HG03159 (cell line): ENCODE measurements at regions not wholly inside any gene's neighbourhood (a gene's known extent, or its start where the extent isn't known, plus 50 kb on each side); places are given as distances from the start of the nearest gene placed in this dataset.

Experiments used
- ATAC-seq: cut with Tn5 transposase; IDR thresholded peaks from one replicate; pipeline ENCODE4 v1.9.1; 2021; ENCODE audit warnings: mild to moderate bottlenecking, moderate library complexity; ENCODE audit not compliant: unreplicated experiment

DNA sequence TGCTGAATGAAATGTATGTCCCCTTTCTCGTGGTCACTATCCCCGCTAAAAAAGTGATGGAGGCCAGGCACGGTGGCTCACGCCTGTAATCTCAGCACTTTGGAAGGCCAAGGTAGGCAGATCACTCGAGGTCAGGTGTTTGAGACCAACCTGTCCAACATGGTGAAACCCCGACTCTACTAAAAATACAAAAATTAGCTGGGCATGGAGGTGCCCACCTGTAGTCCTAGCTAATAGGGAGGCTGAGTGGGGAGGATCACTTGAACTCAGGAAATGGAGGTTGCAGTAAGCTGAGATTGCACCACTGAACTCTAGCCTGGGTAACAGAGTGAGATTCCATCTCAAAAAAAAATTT, 91.4 kb upstream of the MKLN1 start:
- no peak for ATAC-seq

DNA sequence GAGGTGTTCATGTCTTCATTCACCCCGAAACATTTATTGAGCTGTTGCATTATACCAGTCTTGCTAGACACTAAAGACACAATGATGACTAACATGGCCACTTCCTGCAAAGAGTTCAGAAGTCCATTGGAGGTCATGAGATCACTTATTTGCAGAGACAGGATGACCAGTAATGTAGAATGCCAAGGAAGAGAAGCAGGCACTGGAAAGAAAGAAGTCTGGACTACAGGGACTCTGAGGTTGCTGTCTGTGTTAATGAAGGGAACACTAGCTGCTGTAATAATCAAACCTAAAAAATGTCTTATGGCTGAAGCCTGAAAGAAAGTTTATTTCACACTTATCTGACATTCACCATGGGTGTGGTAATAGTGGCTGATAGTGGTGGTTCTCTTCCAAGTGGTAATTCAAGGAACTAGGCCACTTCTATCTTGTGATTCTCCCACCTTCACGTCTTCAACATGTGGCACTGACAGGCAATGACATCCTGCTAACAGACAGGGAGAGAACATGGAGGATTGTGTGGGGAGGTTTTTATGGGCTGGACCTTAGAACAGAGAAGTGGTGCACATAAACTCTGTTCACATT, 89.2 kb upstream of the MKLN1 start:
- ATAC-seq = no peak

DNA sequence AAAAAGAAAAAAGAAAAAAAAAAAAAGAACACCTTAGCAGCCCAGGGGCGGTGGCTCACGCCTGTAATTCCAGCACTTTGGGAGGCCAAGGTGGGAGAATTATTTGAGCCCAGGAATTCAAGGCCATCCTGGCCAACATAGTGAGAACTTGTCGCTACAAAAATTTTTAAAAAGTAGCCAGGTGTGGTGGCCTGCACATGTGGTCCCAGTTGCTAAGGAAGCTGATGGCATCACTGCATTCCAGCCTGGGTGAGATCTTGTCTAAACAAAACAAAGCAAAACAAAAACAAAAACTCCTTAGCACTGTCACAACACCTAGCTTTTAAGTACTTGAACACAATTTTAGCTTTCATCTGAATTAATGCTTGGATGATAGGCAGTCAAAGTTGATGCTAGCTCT, 86.3 kb upstream of the MKLN1 start:
- ATAC-seq = no peak

DNA sequence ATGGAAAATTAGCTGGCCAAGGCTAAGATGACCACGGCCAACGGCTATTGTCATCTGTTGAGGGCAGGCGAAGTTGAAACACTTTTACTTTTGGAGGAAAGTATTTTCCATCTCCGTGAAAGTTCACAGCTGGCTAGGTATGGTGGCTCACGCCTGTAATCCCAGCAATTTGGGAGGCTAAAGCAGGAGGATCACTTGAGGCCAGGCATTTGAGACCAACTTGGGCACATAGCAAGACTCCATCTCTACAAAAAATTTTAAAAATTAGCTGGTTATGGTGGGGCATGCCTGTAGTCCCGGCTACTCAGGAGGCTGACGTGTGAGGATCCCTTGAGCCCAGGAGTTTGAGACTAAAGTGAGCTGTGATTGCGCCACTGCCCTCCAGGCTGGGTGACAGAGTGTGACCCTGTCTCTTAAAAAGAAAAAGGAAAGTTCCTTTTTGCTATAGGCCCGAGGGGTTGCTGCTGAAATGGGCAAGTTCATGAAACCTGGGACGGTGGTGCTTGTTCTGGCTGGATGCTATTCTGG, 85.5 kb upstream of the MKLN1 start:
- no peak for ATAC-seq

DNA sequence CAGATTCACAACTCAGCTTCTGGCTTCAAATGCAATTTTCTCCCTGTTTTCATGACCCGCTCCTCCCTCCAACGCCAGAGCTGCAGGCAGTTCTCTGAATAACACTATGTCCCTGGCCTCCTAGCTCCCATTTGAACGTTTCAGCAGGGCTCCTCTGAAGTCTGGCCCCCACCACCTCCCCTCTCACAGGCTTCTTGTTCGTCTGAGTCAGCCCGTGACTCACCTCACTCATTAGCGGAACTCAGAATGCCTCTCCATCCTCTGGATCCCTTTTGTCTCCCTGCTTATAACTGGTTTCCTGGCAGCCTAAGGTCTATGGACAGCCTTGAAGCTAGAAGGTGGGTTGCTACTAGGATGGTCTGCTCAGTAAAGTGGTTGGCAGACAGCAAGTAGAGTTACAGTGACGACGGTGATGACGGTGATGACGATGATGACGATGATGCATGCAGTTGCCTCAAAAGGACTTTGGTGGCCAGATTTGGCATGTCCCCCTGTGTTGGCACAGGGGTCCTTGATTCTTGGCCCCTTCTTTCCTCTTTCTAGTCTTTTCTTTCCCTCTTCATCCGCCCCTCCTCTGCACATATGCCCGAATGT, 83.3 kb upstream of the MKLN1 start:
- no peak for ATAC-seq

DNA sequence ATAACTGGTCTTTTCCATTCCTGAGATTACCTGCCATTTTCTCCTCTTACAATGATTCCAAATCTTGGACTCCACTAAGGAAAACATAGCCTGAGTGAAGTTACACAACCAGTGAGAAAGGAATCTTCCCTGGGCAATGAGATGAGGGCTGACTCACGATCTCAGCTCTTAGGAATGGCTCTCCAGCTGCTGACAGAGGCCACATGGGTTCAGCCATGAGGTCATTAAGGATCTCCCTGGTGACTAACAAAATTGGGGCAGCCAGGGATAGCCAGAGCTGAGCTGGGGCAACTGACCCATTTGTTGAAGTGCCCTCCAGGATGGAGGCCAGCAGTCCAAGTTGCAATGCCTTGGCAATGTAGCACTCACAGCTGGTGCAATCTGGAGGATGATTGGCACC, 78.7 kb upstream of the MKLN1 start:
- no peak for ATAC-seq

DNA sequence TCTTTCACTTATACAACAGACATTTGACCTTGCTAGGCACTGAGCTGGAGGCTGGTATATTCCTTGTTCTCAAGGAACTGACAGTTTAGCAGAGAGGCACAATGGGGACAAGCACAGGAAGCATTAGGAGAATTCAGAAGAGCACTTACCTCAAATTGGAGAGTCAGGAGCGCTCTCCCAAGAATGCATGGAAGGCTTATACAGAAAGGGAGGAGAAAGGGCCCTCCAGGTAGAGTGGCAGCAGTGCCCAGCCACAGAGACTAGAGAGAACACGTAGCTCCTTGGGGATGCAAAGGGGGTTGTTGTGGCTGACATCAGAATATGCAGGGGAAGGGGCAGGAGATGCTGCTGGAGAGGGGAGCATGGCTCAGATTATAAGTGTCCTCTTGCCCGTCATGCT, 78.2 kb upstream of the MKLN1 start:
- ATAC-seq = no peak

DNA sequence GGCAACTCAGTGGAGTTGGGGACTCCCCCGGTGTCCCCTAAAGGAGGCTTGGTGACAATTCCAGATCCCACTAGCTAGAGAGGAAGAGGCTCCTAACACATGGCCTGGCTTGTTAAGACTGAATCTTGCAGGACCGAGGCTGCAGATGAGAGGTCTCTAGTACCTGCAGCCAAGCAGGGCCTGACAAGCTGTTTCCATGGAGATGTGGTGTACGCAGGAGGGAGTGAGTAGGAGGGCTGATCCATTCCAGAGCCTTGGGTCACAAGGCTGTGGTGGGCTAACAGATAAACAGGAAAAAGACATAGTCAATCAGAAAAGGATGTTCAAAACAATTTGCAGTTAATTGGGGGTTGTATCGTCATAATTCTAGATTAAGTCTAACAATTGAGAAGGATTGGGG, 77.3 kb upstream of the MKLN1 start:
- ATAC-seq = no peak

DNA sequence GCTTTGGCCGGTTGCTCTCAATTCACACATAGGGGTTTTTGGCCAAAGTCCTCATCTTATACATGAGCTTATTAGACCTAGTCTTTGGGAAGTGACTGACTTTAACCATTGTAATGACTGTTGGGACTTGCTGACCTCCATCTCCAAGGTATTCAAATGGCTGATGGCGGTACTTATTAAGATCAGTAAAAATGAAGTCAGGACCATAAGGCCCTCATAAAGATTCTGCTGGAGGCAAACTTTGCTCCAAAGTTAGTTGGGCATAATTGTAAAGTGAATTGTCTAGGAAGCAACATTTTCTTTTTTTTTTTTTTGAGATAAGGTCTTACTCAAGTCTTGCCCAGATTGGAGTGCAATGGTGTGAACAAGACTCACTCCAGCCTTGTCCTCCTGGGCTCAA, 76.3 kb upstream of the MKLN1 start:
- ATAC-seq = no peak

DNA sequence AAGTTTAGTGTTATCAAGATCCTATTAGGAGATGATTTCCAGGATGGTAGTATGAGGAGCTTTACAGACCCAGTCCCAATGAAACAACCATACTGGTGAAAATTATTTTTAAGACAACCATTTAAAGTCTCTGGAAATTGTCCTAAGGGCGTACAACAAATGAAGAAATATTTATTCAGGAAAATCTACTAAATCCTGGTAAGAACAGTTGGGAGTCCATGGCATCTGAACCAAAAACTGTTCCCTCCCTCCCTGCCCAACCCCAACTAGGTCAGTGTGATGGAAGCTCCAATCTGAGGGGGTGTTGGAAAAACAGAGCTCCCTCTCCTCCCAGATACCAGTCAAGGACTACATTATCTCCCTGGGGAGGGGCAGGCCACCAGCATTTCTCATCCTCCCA, 74.7 kb upstream of the MKLN1 start:
- ATAC-seq = no peak

DNA sequence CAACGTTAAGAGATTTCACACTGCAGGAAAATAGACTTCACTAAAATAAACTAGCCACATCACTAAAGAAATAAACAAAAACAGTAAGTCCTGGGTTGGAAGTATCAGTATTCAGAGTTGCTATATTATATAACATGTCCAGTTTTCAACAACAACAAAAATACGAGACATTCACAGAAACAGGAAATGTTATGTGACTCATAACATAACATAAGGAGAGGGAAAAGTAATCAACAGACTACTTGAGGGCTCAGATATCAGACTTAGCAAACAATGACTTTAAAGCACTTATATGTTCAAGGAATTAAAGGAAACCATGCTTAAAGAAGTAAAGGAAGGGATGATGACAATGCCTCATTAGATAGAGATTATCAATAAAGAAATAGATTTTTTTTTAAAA, 73.5 kb upstream of the MKLN1 start:
- ATAC-seq = no peak

DNA sequence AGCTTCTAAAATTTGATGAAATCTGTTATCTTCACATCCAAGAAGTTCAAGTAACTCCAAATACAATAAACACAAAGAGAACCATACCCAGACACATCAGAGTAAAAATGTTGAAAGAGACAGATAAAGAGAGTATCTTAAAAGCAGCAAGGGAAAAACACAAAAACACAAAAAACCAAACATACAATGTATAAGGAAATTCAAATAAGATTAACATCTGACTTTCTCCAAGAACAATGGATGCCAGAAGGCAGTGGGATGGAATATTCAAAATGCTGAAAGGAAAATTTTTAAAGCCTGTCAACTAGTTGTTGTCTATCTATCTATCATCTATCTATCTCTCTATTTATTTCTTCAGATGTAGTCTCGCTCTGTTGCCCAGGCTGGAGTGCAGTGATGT, 72.4 kb upstream of the MKLN1 start:
- ATAC-seq = no peak

DNA sequence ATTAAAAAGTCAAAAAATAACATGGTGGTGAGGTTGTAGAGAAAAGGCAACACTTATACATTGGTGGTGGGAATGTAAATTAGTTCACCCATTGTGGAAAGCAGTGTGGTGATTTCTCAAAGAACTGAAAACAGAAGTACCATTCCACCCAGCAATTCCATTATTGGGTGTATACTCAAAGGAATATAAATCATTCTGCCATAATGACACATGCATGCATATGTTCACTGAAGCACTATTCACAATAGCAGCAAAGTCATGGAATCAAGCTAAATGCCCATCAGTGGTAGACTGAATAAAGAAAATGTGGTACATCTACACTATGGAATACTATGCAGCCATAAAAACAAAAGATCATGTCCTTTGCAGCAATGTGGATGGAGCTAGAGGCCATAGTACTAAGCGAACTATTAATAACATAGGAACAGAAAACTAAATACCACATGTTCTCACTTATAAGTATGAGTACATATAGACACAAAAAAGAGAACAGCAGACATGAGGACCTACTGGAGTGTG, 66.1 kb upstream of the MKLN1 start:
- no peak for ATAC-seq

DNA sequence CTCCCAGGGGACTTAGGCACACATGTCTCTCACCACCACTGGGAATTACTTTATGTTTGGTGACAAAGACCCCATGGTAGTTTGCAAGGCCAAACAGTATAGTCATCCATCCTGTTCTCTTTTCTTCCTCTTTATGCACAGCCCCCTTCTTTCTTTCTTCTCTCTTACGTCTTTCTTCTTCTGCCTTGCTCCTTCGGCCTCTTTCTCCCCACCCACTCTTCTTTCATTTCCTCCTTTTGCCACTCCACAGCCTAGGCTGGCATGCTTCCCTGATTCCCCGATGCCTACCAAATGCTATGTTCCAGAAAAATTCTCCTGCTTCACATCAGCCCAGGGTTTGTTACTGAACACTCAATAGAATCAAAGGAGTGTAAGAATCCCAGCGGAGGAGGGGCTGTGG, 62.4 kb upstream of the MKLN1 start:
- no peak for ATAC-seq

DNA sequence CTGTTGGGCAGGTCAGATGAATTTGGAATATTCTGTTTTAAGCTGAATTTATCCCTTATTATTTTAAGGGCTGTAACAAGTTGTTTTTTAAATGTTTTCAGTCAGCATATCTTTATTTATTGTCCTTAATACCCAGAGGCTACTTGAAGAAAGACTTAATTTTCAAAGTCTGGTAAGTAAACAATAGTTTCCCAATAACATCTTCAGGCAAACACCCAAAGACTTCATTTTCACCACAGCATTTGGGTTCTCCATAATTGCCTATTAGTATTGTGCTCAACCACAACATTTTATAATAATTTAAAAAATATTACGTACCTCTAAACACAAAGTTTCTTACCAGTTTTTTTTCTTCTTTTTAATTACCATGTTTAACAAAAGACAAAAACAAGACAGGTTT, 60.0 kb upstream of the MKLN1 start:
- ATAC-seq = no peak

DNA sequence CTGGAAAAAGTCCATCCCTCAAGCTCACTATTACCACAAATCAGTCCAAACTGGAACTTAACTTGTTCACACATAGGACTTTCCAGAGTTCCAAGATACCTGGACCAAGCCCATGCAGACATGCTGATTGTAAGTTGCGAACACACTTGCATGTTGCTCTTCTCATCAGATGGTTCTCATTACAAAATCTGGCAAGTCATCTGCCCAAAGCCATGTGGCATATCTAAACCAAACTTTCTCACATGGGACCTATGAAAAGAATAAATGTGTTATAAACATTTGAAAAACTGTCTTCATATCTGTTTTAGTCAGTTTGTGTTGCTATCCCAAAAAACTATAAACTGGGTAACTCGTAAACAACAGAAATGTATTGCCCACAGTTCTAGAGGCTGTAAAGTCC, 58.8 kb upstream of the MKLN1 start:
- no peak for ATAC-seq

DNA sequence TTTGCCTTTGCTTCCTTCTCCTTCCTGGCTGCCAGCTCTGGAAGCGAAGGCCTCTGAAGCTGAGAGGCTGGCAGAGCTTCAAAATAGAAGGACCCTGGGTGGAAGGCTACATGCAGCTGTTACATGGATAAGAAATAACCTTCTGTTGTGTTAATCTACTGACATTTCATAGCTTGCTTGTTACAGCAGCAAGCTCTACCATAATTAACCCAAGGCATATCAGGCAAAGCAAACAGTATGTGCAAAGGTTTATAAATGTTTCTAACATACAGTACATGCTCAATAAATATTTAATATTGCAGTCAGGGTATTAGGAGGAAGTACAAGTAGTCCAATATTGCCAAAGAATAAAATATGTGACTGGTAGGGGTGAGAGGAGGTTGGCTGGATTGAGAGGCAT, 55.6 kb upstream of the MKLN1 start:
- no peak for ATAC-seq

DNA sequence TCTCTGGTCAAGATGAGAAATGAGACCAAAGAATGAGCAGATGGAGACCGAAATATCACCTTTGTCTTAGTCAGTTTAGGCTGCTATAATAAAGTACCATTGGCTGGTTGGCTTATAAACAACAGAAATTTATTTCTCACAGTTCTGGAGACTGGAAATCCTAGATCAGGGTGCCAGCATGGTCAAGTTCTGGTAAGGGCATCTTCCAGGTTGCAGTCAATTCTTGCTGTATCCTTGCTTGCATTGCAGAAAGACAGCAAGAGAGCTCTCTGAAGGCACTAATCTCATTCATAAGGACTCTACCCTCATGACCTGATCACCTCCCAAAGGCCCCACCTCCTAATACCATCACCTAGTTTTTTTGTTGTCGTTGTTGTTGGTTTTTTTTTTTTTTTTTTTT, 52.7 kb upstream of the MKLN1 start:
- no peak for ATAC-seq

DNA sequence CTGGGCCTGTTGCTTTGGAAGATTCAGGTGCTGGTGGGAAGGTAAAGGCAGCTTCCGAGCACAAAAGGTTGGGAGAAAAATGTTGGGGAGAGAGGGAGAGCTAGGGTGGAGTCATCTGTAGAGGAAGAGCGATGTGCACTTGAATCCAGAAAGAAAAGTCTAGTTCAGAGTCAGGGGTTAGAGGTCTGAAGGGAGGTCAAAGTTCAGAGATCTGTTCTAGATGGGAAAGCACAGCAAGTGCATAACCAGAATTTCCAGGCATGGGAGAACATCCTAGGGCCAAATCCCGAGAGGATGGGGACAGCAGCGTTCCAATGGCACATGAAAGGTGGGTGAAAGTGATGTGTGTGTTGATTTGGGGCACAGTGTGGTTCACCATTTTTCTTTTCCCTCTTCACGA, 51.5 kb upstream of the MKLN1 start:
- no peak for ATAC-seq

DNA sequence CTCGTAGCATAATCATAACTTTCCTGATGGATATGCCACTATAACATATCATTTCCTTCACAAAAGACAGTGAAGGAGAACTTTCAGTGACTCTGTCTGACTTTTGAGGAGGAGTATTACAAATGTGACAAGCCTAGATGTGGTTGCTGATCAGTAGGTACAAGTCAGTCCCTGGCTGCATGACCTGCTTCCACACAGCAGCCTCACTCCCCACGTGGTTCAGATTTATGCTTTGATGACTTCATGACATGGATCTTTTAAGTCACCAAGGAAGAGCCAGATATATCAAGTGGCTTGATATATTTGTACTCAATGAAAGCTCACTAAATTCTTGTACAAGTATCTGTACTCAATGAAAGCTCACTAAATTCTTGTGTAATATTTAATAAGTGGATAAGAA, 50.9 kb upstream of the MKLN1 start:
- ATAC-seq = no peak
